ENCODE measurements at regions not wholly inside any gene's neighbourhood (a gene's known extent, or its start where the extent isn't known, plus 50 kb on each side); places are given as distances from the start of the nearest gene placed in this dataset.
"Not testable (repeated sequence)": the region's sequence is repeated elsewhere in the genome, so short reads cannot be mapped to it uniquely, and the experiment has no call there.

DNA sequence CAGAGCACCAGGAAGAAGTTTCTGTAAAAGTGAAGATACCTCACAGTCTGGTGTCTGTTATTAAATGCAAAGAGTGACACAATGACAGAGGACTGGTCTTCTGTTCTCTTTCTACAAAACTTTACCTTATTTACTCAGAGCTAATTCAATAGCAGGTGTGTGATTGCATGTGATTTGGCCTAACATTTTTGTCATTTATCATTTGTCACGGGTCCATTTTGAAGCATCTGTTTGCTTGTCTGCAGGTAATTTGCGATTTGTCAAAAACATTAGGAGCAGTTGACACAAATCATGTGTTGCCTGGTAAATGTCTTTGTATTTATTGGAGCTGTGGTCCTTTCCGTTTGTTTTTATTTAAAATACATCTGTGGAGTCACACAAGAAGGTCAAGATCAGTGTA is 1232.4 kb downstream of the STIM2 start:
- DNase-seq (no peak), ATAC-seq (no peak)
- intact Hi-C loops (cut with DNase I) = no loop called here
- H3K36me3 ChIP-seq (replicated peaks in 1 of 2; ENCODE audit: insufficient read depth in 1 of 2, low read depth in 2 of 2) = no peaks in the 10 kb centered on the region
- no peak for TF ChIP-seq POLR2A (IDR thresholded peaks at IDR 0.05)
- TF ChIP-seq, protein P1, sequence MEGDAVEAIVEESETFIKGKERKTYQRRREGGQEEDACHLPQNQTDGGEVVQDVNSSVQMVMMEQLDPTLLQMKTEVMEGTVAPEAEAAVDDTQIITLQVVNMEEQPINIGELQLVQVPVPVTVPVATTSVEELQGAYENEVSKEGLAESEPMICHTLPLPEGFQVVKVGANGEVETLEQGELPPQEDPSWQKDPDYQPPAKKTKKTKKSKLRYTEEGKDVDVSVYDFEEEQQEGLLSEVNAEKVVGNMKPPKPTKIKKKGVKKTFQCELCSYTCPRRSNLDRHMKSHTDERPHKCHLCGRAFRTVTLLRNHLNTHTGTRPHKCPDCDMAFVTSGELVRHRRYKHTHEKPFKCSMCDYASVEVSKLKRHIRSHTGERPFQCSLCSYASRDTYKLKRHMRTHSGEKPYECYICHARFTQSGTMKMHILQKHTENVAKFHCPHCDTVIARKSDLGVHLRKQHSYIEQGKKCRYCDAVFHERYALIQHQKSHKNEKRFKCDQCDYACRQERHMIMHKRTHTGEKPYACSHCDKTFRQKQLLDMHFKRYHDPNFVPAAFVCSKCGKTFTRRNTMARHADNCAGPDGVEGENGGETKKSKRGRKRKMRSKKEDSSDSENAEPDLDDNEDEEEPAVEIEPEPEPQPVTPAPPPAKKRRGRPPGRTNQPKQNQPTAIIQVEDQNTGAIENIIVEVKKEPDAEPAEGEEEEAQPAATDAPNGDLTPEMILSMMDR (IDR thresholded peaks at IDR 0.05) = no peak
- H3K27me3 ChIP-seq = no peaks in the 10 kb centered on the region
- WGBS, 2 donors = 7 to 9% methylated on average over 3 of the region's 3 CpGs
- H3K27ac ChIP-seq = no peak overlapping the region
- no peaks in the 10 kb centered on the region for H3K9me3 ChIP-seq
- no peaks in the 10 kb centered on the region for H3K4me1 ChIP-seq
- no peak overlapping the region for H3K4me3 ChIP-seq

DNA sequence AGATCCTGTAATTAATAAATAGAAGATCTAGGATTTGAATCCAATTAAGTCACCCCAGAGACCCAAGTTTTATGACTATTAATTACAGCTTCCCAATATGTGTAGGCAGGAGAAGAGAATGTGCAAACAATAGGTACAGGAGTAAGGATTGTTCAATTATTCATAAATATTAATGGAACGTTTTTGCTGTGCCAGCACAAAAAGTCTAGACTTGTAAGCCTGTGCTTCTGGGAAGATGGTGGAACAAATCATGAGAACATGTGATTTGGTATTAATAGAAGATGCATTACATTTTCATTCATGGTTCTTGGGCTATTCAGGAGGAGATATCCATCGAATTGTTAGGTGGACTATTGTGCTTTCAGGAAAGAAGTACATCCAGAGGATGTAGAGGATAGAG is 1240.9 kb downstream of the STIM2 start:
- Histone ChIP-seq H3K4me1 (no peaks in the 10 kb centered on the region), H3K27me3 (no peaks in the 10 kb centered on the region), H3K9me3 (no peaks in the 10 kb centered on the region), H3K36me3 (replicated peaks in 1 of 2; ENCODE audit: insufficient read depth in 1 of 2, low read depth in 2 of 2) (no peaks in the 10 kb centered on the region), H3K4me3 (no peak overlapping the region), H3K27ac (no peak overlapping the region)
- DNase-seq (no peak), ATAC-seq (no peak)
- intact Hi-C loops (cut with DNase I) = no loop called here
- TF ChIP-seq, protein P1 (IDR thresholded peaks at IDR 0.05) = no peak
- no peak for TF ChIP-seq POLR2A (IDR thresholded peaks at IDR 0.05)
- 23 to 27% methylated on average over 2 of the region's 2 CpGs for WGBS, 2 donors

DNA sequence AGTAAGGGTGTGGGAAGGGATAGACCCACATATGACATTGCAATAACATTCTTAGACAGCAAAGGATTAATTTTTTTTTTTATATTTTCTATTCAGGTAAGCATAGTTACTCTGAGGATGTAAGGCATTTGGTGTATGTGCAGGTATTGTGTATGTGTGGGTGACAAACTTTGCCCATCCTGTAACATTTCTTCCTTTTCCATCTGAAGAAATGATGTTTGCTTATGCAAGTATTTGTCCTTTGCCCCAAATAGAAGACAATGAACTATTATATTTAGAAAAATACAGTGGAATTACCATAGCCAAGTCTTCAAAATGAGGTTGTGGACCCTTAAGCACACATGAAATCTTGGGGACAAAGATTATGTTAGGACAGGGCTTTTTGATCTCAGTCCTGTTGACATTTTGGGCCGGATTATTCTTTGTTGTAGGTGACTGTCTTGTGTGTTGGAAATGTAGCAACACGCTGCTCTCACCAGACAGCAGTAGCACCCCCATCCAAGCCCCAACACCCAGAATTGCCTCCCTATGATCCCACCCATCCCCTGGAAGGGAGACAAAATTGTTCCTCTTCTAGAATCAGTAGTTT is 1244.7 kb downstream of the STIM2 start:
- 47 to 50% methylated on average over 2 of the region's 2 CpGs for WGBS, 2 donors
- ATAC-seq (no peak), DNase-seq (no peak)
- Histone ChIP-seq H3K4me1 (no peaks in the 10 kb centered on the region), H3K9me3 (no peaks in the 10 kb centered on the region), H3K27me3 (no peaks in the 10 kb centered on the region), H3K27ac (no peak overlapping the region), H3K4me3 (no peak overlapping the region), H3K36me3 (replicated peaks in 1 of 2; ENCODE audit: insufficient read depth in 1 of 2, low read depth in 2 of 2) (no peaks in the 10 kb centered on the region)
- intact Hi-C loops (cut with DNase I) = no loop called here
- TF ChIP-seq, protein P1 (IDR thresholded peaks at IDR 0.05) = no peak
- no peak for TF ChIP-seq POLR2A (IDR thresholded peaks at IDR 0.05)

DNA sequence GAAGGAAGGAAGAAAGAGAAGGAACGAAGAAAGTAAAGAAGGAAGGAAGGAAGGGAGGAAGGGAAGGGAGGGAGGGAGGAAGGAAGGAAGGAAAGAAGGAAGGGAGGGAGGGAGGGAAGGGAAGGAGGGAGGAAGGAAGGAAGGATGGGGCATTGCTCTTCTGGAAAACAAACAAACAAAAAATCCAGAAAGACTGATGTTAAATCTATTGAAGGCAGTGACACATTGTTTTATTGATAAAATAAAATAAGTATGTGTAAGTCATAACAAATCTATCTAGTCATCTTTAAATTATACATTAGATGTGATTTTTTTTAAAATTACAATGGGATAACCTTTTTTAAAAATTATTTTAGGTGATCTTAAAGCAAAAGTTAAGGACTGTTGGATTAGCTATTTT is 1245.5 kb downstream of the STIM2 start:
- 36 to 47% methylated on average over 1 of the region's 1 CpG for WGBS, 2 donors
- H3K4me3 ChIP-seq = no peak overlapping the region
- intact Hi-C loops (cut with DNase I) = no loop called here

DNA sequence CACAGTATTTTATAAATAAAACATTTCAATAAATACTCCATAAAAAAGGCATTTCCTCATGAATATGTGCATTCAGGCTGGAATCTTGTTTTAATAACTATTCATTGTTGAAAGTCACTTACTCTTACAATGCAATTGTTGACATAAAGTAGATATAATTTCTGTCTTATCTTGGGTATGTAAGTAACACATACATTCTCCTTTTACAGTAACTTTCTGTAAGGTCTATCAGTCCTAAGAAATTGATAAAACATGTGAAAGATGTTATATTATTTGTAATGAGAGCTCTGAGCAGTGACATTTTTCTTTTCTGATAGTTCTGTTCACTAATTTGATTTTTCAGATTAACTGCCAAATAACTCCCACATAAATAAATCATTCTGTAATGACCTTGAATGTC is 1249.2 kb downstream of the STIM2 start:
- H3K36me3 ChIP-seq (replicated peaks in 1 of 2; ENCODE audit: insufficient read depth in 1 of 2, low read depth in 2 of 2) = no peaks in the 10 kb centered on the region
- no peak overlapping the region for H3K4me3 ChIP-seq
- ATAC-seq (no peak), DNase-seq (no peak)
- H3K27me3 ChIP-seq = no peaks in the 10 kb centered on the region
- no peaks in the 10 kb centered on the region for H3K9me3 ChIP-seq
- H3K27ac ChIP-seq = no peak overlapping the region
- no peaks in the 10 kb centered on the region for H3K4me1 ChIP-seq
- intact Hi-C loops (cut with DNase I) = no loop called here
- TF ChIP-seq POLR2A (IDR thresholded peaks at IDR 0.05) = no peak
- TF ChIP-seq, protein P1 (IDR thresholded peaks at IDR 0.05) = no peak

More for the DNA sequence above, 1245.5 kb downstream of the STIM2 start:
- H3K4me1 ChIP-seq = no peaks in the 10 kb centered on the region
- no peaks in the 10 kb centered on the region for H3K9me3 ChIP-seq
- DNase-seq = no peak
- TF ChIP-seq, protein P1 (IDR thresholded peaks at IDR 0.05) = no peak
- TF ChIP-seq POLR2A (IDR thresholded peaks at IDR 0.05) = no peak
- H3K27ac ChIP-seq = no peak overlapping the region
- H3K27me3 ChIP-seq = no peaks in the 10 kb centered on the region
- no peak for ATAC-seq
- no peaks in the 10 kb centered on the region for H3K36me3 ChIP-seq (replicated peaks in 1 of 2; ENCODE audit: insufficient read depth in 1 of 2, low read depth in 2 of 2)

DNA sequence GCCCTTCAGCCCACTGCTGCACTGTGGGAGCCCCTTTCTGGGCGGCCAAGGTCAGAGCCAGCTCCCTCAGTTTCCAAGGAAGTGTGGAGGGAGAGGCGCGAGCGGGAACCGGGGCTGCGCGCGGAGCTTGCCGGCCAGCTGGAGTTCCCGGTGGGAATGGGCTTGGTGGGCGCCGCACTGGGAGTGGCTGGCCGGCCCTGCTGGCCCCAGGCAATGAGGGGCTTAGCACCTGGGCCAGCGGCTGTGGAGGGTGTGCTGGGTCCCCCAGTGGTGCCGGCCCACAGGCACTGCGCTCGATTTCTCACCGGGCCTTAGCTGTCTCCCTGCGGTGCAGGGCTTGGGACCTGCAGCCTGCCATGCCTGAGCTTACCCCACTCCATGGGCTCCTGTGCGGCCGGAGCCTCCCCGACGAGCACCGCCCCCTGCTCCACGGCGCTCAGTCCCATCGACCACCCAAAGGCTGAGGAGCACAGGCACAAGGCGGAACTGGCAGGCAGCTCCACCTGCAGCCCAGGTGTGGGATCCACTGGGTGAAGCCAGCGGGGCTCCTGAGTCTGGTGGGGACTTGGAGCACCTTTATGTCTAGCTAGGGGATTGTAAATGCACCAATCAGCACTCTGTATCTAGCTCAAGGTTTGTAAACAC is 1252.2 kb downstream of the STIM2 start:
- H3K36me3 ChIP-seq (replicated peaks in 1 of 2; ENCODE audit: insufficient read depth in 1 of 2, low read depth in 2 of 2); H3K27me3 ChIP-seq; H3K4me1 ChIP-seq; DNase-seq; H3K9me3 ChIP-seq; intact Hi-C loops (cut with DNase I); H3K4me3 ChIP-seq; ATAC-seq; H3K27ac ChIP-seq: not testable (repeated sequence)
- 87 to 96% methylated on average over 10 to 29 of the region's 29 CpGs for WGBS, 2 donors

DNA sequence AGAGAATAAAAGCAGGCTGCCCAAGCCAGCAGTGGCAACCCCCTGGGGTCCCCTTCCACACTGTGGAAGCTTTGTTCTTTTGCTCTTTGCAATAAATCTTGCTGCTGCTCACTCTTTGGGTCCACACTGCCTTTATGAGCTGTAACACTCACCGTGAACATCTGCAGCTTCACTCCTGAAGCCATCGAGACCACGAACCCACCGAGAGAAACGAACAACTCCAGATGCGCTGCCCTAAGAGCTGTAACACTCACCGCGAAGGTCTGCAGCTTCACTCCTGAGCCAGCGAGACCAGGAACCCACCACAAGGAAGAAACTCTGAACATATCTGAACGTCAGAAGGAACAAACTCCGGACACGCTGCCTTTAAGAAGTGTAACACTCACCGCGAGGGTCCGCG is 1252.9 kb downstream of the STIM2 start:
- H3K27me3 ChIP-seq; H3K9me3 ChIP-seq; H3K4me1 ChIP-seq; H3K27ac ChIP-seq; H3K4me3 ChIP-seq; ATAC-seq; intact Hi-C loops (cut with DNase I); H3K36me3 ChIP-seq (replicated peaks in 1 of 2; ENCODE audit: insufficient read depth in 1 of 2, low read depth in 2 of 2); DNase-seq: not testable (repeated sequence)
- 79 to 90% methylated on average over 16 of the region's 16 CpGs for WGBS, 2 donors

Measured in body of pancreas (tissue), 4 donors.